HG03378 (cell line): ENCODE measurements at regions not wholly inside any gene's neighbourhood (a gene's known extent, or its start where the extent isn't known, plus 50 kb on each side); places are given as distances from the start of the nearest gene placed in this dataset.
A peak's percentile ranks its signal among the peaks of the same experiment; 100 is the strongest.

Source experiments
- ATAC-seq: cut with Tn5 transposase; IDR thresholded peaks from one replicate; pipeline ENCODE4 v1.9.1; 2021; ENCODE audit warnings: mild to moderate bottlenecking, moderate library complexity; ENCODE audit not compliant: unreplicated experiment

DNA sequence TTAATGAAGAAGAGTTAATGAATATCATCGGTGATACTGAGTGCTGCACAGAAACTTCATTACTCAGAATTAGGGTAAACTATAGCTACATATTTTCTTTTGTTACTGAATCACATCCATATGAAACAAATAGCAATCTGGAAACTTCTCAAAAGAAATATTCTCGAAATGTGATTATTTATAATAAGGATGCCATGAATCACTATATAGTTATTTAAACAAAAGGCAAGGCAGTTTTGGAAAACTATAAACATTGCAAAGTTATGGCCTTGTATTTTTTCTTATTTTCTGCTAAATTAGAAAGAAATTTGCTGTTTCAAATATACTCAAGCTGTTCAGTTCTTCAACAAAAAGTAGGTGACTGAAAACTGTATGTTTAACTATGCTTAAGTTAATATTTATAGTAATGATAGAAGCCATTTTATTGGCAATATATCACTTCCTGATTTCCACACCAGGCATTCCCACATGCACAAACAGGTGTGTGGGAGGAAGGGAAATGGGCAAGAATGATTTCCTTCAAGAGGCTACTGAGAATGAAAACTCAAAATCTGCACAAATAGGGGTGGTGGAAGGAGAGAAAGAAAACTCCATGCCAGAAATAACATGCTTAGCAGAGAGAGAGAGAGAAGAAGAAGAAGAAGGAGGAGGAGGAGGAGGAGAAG lies 74.5 kb upstream of the FRY start:
- no peak for ATAC-seq

DNA sequence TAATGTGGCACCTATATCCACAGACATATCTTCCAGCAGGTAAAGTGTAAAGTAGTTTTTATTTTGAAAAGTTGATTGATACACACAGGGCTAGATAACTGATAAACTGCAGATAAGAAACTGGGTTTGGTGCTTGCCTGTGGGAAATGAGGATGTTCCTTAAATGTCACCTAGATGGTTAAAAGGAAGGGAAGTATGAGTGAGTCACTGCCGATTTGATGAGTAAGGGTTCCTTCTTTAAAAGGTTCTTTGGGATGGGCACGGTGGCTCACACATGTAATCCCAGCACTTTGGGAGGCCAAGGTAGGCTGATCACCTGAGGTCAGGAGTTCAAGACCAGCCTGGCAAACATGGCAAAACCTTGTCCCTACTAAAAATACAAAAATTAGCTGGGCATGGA lies 73.8 kb upstream of the FRY start:
- no peak for ATAC-seq

DNA sequence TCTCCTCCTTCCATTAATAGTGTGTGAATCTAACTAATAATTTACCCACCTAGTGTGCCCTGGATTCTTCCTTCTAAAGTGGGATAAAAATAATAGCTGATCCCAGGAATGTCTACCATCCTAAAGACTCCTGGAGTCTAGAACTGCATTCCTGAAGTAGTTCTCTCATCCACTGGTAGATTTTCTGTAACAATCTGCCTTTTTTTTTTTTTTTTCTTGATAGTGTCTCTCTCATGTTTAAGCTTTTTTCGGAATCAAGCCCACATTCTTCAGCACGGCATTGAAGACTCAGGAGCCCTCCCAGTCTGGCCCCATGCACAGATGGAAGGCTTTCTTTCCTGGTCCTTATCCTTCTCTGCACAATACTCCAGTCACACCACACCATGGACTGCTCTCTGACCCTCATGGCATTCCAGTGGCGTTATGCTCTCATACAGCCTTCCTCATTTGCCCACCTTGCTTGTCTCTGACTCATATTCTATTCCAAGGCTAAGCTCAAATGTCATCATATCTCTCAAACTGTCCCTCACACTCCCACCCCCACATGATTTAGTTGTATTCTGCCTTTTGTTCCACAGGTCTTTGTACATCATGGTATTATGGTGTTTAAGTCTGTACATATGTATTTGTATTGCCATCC lies 68.7 kb upstream of the FRY start:
- ATAC-seq, result no peak

DNA sequence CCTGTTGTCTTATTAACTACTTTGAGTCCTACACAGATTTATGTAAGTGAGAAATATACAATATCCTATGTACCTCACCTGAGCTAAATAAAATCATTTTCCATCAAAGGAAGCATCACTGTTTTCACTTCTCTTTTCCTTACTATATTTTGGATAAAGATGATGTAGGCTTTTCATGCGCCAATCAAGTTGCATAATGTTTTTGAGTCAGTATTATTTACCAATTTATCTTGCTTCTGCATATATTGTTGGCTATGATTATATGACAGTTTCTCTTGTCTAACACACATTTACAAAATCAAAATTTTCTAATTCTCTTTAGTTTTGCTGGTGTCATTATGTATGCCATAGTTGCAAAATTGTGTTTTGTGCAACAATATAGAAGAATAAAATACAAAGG lies 67.9 kb upstream of the FRY start:
- ATAC-seq, result no peak

DNA sequence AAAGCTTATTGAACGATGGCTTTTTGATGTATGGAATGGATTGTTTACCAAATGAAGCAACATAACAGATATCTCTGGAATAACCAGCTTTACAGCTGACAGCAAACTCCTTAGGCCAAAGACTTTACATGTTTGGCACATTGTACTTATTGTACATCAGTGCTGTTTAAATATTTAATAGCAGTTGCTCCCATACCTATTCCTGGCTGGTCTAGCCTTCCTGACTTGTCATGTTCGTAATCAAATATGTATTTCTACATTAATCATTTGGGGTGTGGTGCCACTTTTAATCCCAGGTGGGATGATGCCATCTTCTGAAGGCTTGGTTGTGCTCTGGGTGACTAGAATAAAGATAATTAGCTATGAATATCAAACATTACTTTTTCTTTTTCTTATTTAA lies 67.4 kb upstream of the FRY start:
- ATAC-seq, result no peak

DNA sequence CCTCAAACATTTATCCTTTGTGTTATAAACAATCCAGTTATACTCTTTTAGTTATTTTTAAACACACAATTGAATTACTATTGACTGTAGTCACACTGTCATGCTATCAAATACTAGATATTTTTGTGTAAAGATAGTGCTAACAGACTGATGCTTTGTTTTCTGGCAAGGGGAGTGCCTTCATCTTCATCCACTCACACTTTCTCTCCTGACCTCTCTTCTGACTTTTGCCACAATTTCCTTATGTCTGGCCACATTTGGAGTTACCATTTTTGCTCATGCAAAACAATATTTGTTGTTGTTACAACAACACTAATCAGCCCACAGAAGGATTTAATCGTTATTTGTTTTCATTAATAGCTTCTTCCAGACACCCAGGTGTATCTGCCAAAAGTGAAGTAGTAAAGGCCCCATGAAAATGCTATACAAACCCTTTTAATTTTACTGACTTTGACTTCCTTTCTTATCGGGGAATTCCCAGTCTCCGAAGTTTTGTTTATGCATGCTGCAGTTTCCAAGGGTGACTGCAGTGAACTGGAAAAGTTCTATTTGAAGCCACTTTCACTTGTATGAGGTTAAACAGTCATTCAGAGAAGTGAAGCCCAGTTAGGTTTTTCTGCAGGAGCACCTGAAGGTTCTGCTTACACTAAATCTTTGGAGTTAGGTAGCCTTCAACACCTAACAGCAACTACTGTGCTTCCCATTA lies 66.1 kb upstream of the FRY start:
- ATAC-seq, result peak; percentile 96

DNA sequence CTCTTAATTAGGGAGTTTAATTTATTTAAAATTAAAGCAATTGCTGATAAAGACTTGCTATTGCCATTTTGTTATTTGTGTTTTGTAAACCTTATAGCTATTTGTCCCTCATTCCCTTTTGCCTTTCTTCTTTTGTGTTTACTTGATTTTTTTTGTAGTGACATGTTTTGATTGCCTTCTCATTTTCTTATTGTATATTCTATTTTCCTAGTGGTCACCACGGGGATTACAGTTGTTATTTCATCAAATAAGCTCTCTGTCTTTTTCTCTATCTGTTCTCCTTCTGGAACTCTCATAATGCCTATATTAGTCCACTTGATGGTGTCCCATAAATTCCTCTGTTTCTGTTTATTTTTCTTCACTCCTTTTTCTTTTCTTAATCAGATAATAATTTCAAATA lies 64.4 kb upstream of the FRY start:
- ATAC-seq, result no peak

DNA sequence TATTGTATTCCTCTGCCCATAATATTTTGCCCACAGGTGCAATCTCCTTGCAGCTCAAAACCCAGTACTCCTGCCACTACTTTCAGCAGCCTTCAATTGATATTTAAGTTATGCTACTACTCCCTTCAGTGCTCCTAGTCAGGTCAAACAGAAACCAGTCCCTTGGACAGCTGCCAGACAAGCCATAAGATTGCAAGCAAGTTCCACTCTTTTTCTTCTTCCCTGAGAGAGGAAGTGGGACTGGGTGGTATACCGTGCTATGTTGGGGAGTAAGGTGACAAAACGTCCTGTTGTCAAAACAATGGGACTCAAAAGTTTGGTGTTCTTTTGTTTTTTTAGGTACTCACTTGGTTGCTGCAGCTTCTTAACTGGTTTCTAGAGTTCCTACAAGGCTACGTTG lies 63.1 kb upstream of the FRY start:
- ATAC-seq, result no peak

DNA sequence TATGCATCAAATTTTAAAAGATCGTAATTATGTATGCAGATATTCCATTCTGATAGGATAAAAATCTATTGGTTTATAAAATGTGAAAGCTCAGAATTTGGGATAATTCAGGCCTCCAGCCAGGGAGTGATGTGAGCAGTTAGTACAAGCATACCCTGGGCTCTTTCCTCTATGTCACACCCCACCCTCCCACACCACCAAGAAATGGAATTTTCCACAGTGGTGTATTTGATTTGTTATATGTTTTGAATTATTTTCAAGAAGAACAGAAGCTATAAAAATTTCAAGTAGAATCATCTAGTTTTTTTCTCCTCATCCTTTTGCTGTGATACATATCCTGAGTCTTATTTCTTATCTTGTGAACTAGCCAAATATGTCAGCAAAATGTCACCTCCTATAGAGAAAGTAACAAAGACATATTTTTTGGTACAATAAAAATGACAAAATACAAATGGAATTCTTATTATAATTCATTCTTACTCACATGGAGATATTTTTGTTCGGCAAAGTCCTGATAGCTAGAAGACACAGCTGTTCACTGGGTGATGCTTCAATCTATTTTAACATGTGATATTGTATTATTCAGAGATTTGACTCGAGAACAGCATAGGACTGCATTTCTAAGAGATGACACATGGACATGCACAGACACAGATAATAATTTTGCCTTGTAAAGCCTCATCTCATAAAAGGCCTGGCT lies 61.2 kb upstream of the FRY start:
- ATAC-seq, result no peak

DNA sequence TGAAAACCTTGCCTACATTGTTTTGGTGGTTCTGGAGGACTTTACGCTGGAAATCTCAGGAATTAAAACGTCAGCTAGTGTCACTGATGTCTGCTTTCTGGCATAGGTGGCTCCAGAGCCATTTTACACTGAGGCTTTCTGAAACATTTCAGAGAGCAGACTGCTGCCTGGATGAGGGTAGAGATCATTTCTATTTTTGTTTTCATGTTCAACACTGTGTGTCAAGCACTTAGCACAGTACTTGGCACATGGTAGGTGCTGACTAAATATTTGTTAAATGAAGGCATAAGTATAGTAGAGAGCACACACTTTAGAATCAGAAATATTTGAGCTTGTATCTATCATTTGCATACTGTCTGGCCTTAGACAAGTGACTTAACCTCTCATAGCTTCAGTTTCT lies 59.1 kb upstream of the FRY start:
- ATAC-seq, result no peak

DNA sequence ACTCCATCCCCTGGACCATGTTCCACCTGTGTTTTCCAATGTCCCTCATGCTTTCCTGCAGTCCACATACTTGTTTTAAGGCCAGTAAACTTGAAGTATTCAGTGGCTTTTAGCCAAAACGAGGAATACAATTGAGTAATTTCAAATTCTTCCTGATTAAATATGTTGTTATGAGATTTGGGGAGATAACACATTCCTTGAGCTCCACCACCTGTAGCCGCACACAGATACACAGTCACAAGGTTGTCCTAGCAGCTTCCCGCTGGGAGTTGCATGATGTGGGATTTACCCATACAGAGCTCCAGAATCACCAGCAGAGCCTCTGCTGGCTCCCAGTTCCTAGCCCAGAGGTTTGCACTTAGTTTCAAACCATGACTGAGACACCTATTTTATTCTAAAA lies 53.6 kb upstream of the FRY start:
- ATAC-seq, result no peak

DNA sequence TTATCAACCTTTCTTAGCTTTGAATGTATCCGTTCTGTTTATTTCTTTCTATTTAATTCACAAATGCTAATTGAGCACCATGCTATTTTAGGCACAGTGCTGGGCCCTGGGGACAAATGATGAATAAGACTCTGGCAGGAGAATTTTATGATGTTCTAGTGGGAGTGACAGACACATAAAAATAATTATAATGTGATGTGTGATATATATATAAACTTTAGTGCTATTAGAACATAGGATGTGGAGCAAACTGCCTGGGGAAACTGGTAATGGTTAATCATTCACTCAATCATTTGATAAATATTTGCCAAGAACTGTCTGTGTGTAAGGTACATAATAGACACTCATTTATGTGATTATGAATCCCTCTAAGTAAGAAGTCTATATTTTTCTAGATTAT lies 50.7 kb upstream of the FRY start:
- no peak for ATAC-seq
